HepG2 (cell line): ENCODE measurements at regions not wholly inside any gene's neighbourhood (a gene's known extent, or its start where the extent isn't known, plus 50 kb on each side); places are given as distances from the start of the nearest gene placed in this dataset.

Source experiments
- ATAC-seq: fragments of 200-7000 bp; cut with Tn5 transposase; 3 replicates; pipeline ENCODE4 v1.9.1; 2020; ENCODE audit warnings: mild to moderate bottlenecking, moderate library complexity
- BruUV-seq: library from RNA; stranded (reverse); fragments of 400-500 nt; replicated peaks from 2 replicates; lab custom pipeline; 2021; lab: Mats Ljungman, UMichigan
- CTCF ChIA-PET: fragments of 300-600 bp; formaldehyde crosslinking; extraction: SDS; loops from one replicate; lab custom pipeline; 2021; ENCODE audit warnings: low total read pairs, inconsistent platforms, low intra/inter-chr PET ratio; lab: Yijun Ruan, JAX
- POLR2A ChIA-PET: fragments of 350-600 bp; sonication (Branson Sonifier 250); formaldehyde crosslinking; loops from one replicate; lab custom pipeline; 2020; ENCODE audit warnings: antibody characterized with exemption, inconsistent platforms; lab: Yijun Ruan, JAX
- DNase-seq: peaks from one replicate; pipeline ENCODE4 v3.0.0-alpha.2; 2015; ENCODE audit warnings: low spot score
- FAIRE-seq: peaks from 3 replicates; lab custom pipeline; 2011; peaks lifted over from hg19 to GRCh38; lab: Jason Lieb, UNC
- H2AFZ ChIP-seq: one replicate; pipeline ENCODE4 v1.6.1; 2011; ENCODE audit warnings: low read length, inconsistent platforms
- H3K27ac ChIP-seq: fragments of 300-600 bp; 3 replicates; pipeline ENCODE4 v1.8.0; 2011; ENCODE audit warnings: mixed run types, mild to moderate bottlenecking, mixed read lengths, low read length, inconsistent platforms; ENCODE audit not compliant: insufficient read depth; ENCODE audit errors: extremely low read length
- H3K27me3 ChIP-seq, 2 experiments: fragments of 200-600 bp in 1 of 2; 2 replicates in 1 of 2; 3 replicates in 1 of 2; pipeline versions ENCODE4 v1.6.0 to v1.8.0; 2011; ENCODE audit warnings: low read length in 2 of 2, mild to moderate bottlenecking in 2 of 2, moderate library complexity in 2 of 2, inconsistent platforms in 1 of 2; ENCODE audit not compliant: insufficient read depth in 2 of 2, control insufficient read depth in 1 of 2
- H3K36me3 ChIP-seq, 2 experiments: fragments of 200-600 bp in 1 of 2; replicated peaks in 1 of 2; 2 replicates in 1 of 2; 3 replicates in 1 of 2; pipeline versions ENCODE4 v1.5.1 to v1.8.0; 2011; ENCODE audit warnings: low read length in 2 of 2, inconsistent platforms in 1 of 2; ENCODE audit not compliant: insufficient read depth in 2 of 2, control insufficient read depth in 1 of 2
- H3K4me1 ChIP-seq: 2 replicates; pipeline ENCODE4 v1.5.1; 2012; ENCODE audit warnings: low read length, inconsistent platforms; ENCODE audit not compliant: insufficient read depth
- H3K4me2 ChIP-seq: 2 replicates; pipeline ENCODE4 v1.6.0; 2011; ENCODE audit warnings: low read depth, low read length, inconsistent platforms
- H3K4me3 ChIP-seq, 3 experiments: fragments of 200-600 bp in 1 of 3; sonication (generic), shearing (Covaris generic) in 1 of 3; replicated peaks in 1 of 3; 2 replicates each; pipeline ENCODE4 v1.5.1; 2011 to 2016; ENCODE audit warnings: low read length in 3 of 3, inconsistent platforms in 2 of 3, low read depth in 2 of 3, mild to moderate bottlenecking in 2 of 3, control low read depth in 1 of 3, mixed read lengths in 1 of 3; ENCODE audit not compliant: insufficient read depth in 1 of 3
- H3K79me2 ChIP-seq: one replicate; pipeline ENCODE4 v1.6.1; 2011; ENCODE audit warnings: low read length, inconsistent platforms; ENCODE audit not compliant: insufficient read depth
- H3K9ac ChIP-seq: 2 replicates; pipeline ENCODE4 v1.6.0; 2011; ENCODE audit warnings: mild to moderate bottlenecking, low read depth, low read length, inconsistent platforms; ENCODE audit not compliant: insufficient read depth
- H3K9me3 ChIP-seq: 2 replicates; pipeline ENCODE4 v1.5.1; 2012; ENCODE audit warnings: mild to moderate bottlenecking, low read length
- H4K20me1 ChIP-seq: 2 replicates; pipeline ENCODE4 v1.6.0; 2011; ENCODE audit warnings: inconsistent platforms, mild to moderate bottlenecking, low read length, moderate library complexity; ENCODE audit not compliant: insufficient read depth
- BORCS8-MEF2B ChIP-seq: sonication (generic); formaldehyde crosslinking; IDR thresholded peaks from 2 replicates; pipeline ENCODE4 v1.8.0; 2022; ENCODE audit warnings: mild to moderate bottlenecking, missing genetic modification reagents
- GLI4 ChIP-seq: sonication (generic); formaldehyde crosslinking; IDR thresholded peaks from 2 replicates; pipeline ENCODE4 v1.5.1; 2020; ENCODE audit warnings: missing genetic modification reagents, mild to moderate bottlenecking, moderate library complexity, borderline replicate concordance
- HNF1A ChIP-seq, 2 experiments: sonication (generic) in 1 of 2; formaldehyde crosslinking in 1 of 2; IDR thresholded peaks; 2 replicates each; pipeline versions ENCODE4 v1.4.0 to v1.6.1; 2016 to 2020; ENCODE audit warnings: borderline replicate concordance in 1 of 2, low read depth in 1 of 2, mild to moderate bottlenecking in 1 of 2, missing genetic modification reagents in 1 of 2
- PAX8 ChIP-seq: sonication (generic); formaldehyde crosslinking; IDR thresholded peaks from 2 replicates; pipeline ENCODE4 v1.8.0; 2022; ENCODE audit warnings: mild to moderate bottlenecking, missing genetic modification reagents, borderline replicate concordance
- RBM39 ChIP-seq: fragments of 200-400 bp; formaldehyde crosslinking; IDR thresholded peaks from one replicate; pipeline ENCODE4 v1.6.1; 2018; ENCODE audit warnings: antibody characterized with exemption, mild to moderate bottlenecking, low read depth, low read length; ENCODE audit not compliant: poor library complexity, severe bottlenecking
- ZBTB33 ChIP-seq: sonication (generic); formaldehyde crosslinking; IDR thresholded peaks from 2 replicates; pipeline ENCODE4 v1.4.0; 2020; ENCODE audit warnings: missing genetic modification reagents
- ZNF121 ChIP-seq: sonication (generic); formaldehyde crosslinking; IDR thresholded peaks from 2 replicates; pipeline ENCODE4 v1.5.0; 2020; ENCODE audit warnings: mild to moderate bottlenecking, missing genetic modification reagents
- WGBS: methylation state at CpG from one replicate; pipeline ENCODE4 v1.1.6; 2017; ENCODE audit warnings: low lambda C conversion rate; 5-methylcytosine and 5-hydroxymethylcytosine counted together
- in situ Hi-C: cut with HindIII; loops from 2 replicates; pipeline ENCODE4 v1.10.0; 2017; ENCODE audit warnings: low pct_unique_long_range_greater_than_20kb; ENCODE audit not compliant: extremely low pct_ligation_motif_present
- intact Hi-C: fragments of 100-400 bp; cut with micrococcal nuclease; formaldehyde crosslinking; loops from one replicate; pipeline ENCODE4 v1.10.0; 2022; ENCODE audit not compliant: unreplicated experiment

GRCh38 chr18:22507055-22507454, 89.3 kb upstream of the CTAGE1 start (continued):
- TF ChIP-seq GLI4 (CRISPR knock-in tag) = no peak

- H2AFZ ChIP-seq = no peak overlapping the region
- in situ Hi-C loops = no loop called here
- DNase-seq (no peak), FAIRE-seq (no peak), ATAC-seq (no peak)
- TF ChIP-seq RBM39 (no peak), PAX8 (CRISPR knock-in tag) (no peak), BORCS8-MEF2B (CRISPR knock-in tag) (no peak), ZBTB33 (CRISPR knock-in tag) (no peak), HNF1A (IDR thresholded peaks at IDR 0.05; ENCODE audit: low read depth) (no peak), HNF1A (CRISPR knock-in tag; IDR thresholded peaks at IDR 0.05; ENCODE audit: borderline replicate concordance) (no peak), ZNF121 (CRISPR knock-in tag) (no peak)
- no peak overlapping the region for H3K4me2 ChIP-seq
- no peaks in the 10 kb centered on the region for H3K79me2 ChIP-seq
- BruUV-seq = no TSS peak
- WGBS = 80% methylated on average over 1 of the region's 1 CpG
- no peaks in the 10 kb centered on the region for H3K4me1 ChIP-seq
- no peak overlapping the region for H3K27ac ChIP-seq
- no peaks in the 10 kb centered on the region for H3K36me3 ChIP-seq
- no peaks in the 10 kb centered on the region; a peak in 1 of 5 replicates for H3K27me3 ChIP-seq
- intact Hi-C loops = no loop called here
- H3K9me3 ChIP-seq = no peaks in the 10 kb centered on the region
- ChIA-PET POLR2A (no interaction called here), CTCF (no interaction called here)
- no peaks in the 10 kb centered on the region for H4K20me1 ChIP-seq
- H3K4me3 ChIP-seq = no peak overlapping the region
- H3K9ac ChIP-seq = no peak overlapping the region
These were observed 91.7 kb upstream of the CTAGE1 start for GRCh38 chr18:22509423-22509822.
